Activated naive CD4-positive, alpha-beta T cell treated with anti-CD3 and anti-CD28 coated beads, Interleukin-2, amount 50 U/mL, for 24 hours (primary cell): ENCODE measurements at regions not wholly inside any gene's neighbourhood (a gene's known extent, or its start where the extent isn't known, plus 50 kb on each side); places are given as distances from the start of the nearest gene placed in this dataset.

ENCODE experiments used
- H3K27ac Mint-ChIP-seq: one replicate; pipeline ENCODE4 v1.8.0; 2021; ENCODE audit warnings: mild to moderate bottlenecking, mixed read lengths
- H3K27me3 Mint-ChIP-seq: one replicate; pipeline ENCODE4 v1.8.0; 2021; ENCODE audit warnings: mixed read lengths
- H3K36me3 Mint-ChIP-seq: one replicate; pipeline ENCODE4 v1.8.0; 2021; ENCODE audit warnings: mixed read lengths
- H3K4me1 Mint-ChIP-seq: one replicate; pipeline ENCODE4 v1.8.0; 2021; ENCODE audit warnings: mixed read lengths
- H3K4me3 Mint-ChIP-seq: one replicate; pipeline ENCODE4 v1.8.0; 2021; ENCODE audit warnings: mild to moderate bottlenecking, mixed read lengths
- H3K9me3 Mint-ChIP-seq: one replicate; pipeline ENCODE4 v1.8.0; 2021; ENCODE audit warnings: mixed read lengths

DNA sequence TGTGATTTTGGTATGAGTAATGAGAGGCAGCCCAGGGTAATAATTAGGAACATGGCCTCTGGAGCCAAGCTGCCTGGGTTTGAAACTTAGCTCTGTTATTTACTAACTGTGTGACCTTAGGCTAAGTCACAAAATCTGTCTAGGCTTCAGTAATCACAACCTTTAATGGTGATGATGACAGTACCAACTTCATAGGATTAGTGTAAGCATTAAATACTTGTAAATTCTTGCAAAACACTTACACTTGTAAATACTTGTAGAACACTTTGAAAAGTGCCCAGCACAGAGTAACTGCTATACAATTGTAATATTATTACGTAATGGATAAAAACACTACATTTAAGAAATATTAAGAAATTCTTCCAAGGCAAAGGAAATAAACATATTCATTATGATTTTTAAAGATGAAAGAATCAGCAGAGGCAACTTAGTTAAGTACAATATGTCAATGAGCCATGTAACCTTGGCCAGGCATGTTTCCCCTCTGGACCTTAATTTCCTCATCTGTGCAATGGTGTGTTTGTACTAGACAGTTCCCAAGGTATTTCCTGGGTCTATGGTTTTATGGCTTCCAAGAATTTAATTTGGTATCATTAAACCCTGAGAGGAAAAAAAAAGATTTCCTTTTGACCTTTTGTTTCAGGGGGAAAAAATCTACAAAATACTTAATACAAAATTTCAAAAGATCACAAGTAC, 628.5 kb upstream of the KLHL1 start:
- no peaks in the 10 kb centered on the region for H3K36me3 Mint-ChIP-seq
- H3K4me1 Mint-ChIP-seq, result no peaks in the 10 kb centered on the region
- H3K27me3 Mint-ChIP-seq, result no peaks in the 10 kb centered on the region
- H3K4me3 Mint-ChIP-seq, result no peak overlapping the region
- H3K9me3 Mint-ChIP-seq, result no peaks in the 10 kb centered on the region
- H3K27ac Mint-ChIP-seq, result no peak overlapping the region

DNA sequence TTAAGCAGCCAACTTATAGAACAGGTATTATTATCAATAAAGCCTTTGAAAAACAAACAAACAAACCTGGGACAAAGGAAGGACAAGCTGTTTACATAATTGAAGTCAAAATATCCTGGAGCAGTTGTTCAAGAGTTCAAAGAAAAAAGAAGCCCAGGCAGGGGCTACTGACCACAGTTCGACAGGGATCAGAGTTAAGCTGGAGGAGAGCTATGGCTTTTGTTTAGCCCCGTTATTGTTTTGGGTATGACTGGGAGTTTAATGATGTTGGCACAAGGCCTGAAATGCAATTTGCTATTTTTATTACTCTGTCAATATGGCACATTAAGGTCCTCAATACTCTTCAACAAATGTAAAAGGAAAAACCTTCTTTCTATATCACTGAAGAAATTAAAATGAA, 624.4 kb upstream of the KLHL1 start:
- H3K27ac Mint-ChIP-seq, result no peak overlapping the region
- no peaks in the 10 kb centered on the region for H3K36me3 Mint-ChIP-seq
- no peaks in the 10 kb centered on the region for H3K27me3 Mint-ChIP-seq
- H3K4me3 Mint-ChIP-seq, result no peak overlapping the region
- H3K4me1 Mint-ChIP-seq, result no peaks in the 10 kb centered on the region
- H3K9me3 Mint-ChIP-seq, result no peaks in the 10 kb centered on the region

DNA sequence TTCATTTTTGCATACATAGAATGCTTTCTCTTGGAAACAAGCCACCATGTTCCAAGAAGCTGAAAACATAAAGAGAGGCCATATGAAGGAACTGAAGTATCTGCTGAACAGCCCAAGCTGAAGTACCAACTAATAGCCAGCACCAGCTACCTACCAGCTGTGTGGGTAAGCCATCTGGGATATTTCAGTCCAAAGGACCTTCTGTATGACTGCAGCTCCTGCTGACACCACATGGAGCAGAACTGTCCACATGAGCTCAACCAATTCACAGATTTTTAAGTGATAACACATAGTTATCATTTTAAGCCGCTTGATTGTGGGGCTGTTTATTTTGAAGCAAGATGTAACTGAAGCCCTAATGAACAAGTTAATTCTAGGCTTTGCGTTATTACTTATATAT, 621.1 kb upstream of the KLHL1 start:
- Mint-ChIP-seq H3K27me3 (no peaks in the 10 kb centered on the region), H3K4me1 (no peaks in the 10 kb centered on the region), H3K36me3 (no peaks in the 10 kb centered on the region), H3K9me3 (peaks cover 5% of the 10 kb centered on the region), H3K4me3 (no peak overlapping the region), H3K27ac (no peak overlapping the region)

DNA sequence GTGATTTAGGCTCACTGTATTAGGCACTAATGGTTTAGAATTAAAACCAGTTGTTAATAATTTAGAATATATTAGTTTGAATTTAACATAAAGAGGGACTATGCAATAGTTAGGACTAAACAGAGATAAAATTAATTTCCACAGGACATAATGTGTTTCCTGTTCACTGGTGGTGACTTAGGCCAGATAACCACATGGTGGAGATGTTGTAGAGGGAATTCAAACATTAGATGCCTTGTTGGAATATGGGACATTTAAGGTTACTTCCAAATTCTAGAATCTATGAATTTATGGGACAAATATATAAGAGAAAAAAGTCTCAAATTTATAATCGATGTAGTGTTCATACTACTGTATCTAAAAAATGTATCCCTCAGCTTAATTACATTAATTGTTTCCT, 615.5 kb upstream of the KLHL1 start:
- peaks cover 5% of the 10 kb centered on the region for H3K9me3 Mint-ChIP-seq
- no peak overlapping the region for H3K4me3 Mint-ChIP-seq
- no peaks in the 10 kb centered on the region for H3K27me3 Mint-ChIP-seq
- no peaks in the 10 kb centered on the region for H3K36me3 Mint-ChIP-seq
- no peaks in the 10 kb centered on the region for H3K4me1 Mint-ChIP-seq
- no peak overlapping the region for H3K27ac Mint-ChIP-seq

DNA sequence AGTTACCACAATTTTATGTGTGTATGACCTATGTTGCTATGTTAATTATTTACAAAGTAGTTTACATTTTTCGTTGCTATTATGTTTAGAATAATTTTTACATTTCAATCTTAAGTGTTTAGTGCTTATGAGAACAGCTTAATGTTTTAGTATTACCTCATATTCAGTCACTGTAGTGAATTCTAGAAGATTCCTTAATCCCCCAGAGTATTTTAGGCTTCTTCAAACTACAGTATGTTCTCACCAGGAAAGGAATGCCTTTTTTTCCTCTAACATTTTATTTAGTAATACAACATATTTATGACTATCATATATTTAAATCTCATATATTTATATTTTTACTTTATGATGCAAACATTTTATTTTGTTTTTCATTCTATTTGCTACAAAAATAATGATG, 612.1 kb upstream of the KLHL1 start:
- Mint-ChIP-seq H3K27me3 (no peaks in the 10 kb centered on the region), H3K4me1 (no peaks in the 10 kb centered on the region), H3K27ac (no peak overlapping the region), H3K36me3 (no peaks in the 10 kb centered on the region), H3K4me3 (no peak overlapping the region), H3K9me3 (peaks cover 11% of the 10 kb centered on the region)

DNA sequence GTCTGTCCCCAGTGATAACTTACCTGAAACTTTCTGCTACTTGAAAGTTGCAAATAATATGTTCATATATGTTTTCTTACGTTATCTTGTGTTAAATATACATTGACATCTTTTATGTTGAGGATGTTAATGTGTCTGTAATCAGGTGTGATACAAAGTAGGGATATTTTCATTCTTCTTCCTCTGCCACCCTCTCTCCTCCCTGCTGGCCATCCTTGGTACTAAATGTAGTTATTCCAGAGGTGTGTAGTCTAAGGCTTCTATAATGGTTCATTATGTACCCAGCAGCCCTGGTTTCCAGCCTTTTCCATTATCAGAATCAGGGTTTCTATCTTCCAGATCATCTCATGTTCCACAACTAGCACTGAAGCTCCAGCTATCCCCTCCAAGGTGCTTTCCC, 606.7 kb upstream of the KLHL1 start:
- Mint-ChIP-seq H3K4me1 (no peaks in the 10 kb centered on the region), H3K27me3 (no peaks in the 10 kb centered on the region), H3K27ac (no peak overlapping the region), H3K4me3 (no peak overlapping the region), H3K36me3 (no peaks in the 10 kb centered on the region), H3K9me3 (peaks cover 12% of the 10 kb centered on the region)

DNA sequence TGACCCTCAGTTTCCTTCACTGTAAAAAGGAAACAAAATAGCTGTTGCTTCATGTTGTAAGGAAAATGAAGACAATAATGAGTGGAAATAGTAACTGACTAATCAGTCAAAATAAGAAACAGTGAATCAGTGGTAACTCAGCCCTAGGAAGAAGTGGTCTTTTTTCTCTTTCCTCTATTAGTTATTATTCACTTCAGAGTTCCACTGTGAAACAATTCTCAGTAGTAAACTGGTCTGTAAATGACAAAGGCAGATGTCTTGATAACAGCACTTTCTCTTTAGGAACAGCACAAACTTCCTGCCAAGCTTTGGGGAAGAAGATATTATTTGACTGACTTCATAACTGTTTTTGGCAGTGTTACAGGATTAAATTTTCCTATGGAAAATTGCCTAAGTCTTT, 600.5 kb upstream of the KLHL1 start:
- peaks cover 19% of the 10 kb centered on the region for H3K9me3 Mint-ChIP-seq
- no peak overlapping the region for H3K4me3 Mint-ChIP-seq
- H3K36me3 Mint-ChIP-seq, result no peaks in the 10 kb centered on the region
- H3K27me3 Mint-ChIP-seq, result no peaks in the 10 kb centered on the region
- no peak overlapping the region for H3K27ac Mint-ChIP-seq
- H3K4me1 Mint-ChIP-seq, result no peaks in the 10 kb centered on the region

DNA sequence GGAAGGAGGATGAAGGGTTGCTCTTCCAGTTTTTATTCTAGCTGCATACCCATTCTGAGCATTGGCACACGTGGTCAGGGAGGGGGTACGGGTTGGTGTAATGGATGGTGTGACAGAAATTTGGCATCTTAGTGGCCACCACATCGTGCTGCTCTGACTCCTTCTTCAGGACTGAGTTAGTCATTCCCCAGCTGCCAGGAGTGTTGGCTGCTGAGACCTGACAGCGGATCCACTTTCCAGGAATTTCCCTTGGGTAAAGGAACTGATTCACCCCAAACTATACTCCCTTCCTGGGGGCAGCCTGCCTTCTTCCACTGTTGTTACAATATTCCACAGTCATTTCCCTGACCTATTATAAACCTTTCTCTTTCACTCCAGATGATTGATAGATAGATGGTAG, 595.5 kb upstream of the KLHL1 start:
- H3K27ac Mint-ChIP-seq, result no peak overlapping the region
- no peaks in the 10 kb centered on the region for H3K27me3 Mint-ChIP-seq
- H3K36me3 Mint-ChIP-seq, result no peaks in the 10 kb centered on the region
- no peak overlapping the region for H3K4me3 Mint-ChIP-seq
- peaks cover 30% of the 10 kb centered on the region for H3K9me3 Mint-ChIP-seq
- H3K4me1 Mint-ChIP-seq, result no peaks in the 10 kb centered on the region

DNA sequence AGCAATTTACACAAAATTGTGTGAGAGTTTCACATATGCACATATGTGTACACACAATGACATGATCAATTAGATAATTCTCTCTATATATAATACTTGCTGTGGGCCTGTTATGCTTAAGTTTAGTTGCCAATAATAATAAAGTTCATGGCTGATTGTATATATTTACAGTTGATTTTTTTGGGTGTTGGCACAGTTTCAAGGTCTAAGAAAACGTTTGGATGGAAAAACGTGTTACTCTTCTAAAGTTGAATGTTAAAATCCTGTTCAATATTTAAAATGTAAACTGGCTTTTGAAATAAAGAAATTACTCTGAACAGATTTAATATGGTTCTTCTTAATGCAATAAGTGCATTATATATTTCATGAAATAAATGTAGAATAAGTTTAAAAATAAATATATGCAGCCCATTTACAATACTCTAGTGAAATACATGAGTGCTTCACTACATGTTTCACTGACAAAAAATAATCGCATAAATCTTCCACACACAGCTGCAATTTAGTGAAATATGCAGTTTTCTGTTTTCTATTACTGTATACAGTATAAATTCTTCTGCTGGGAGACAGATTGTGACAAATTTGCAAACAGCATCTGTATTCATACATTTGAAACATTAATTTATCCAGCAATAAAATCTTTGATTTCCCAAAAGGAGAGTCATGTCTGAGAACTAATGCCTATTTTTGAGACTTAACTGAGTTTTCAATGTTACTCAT, 586.9 kb upstream of the KLHL1 start:
- H3K27me3 Mint-ChIP-seq, result no peaks in the 10 kb centered on the region
- H3K9me3 Mint-ChIP-seq, result peaks cover 25% of the 10 kb centered on the region
- H3K4me3 Mint-ChIP-seq, result no peak overlapping the region
- no peaks in the 10 kb centered on the region for H3K4me1 Mint-ChIP-seq
- H3K36me3 Mint-ChIP-seq, result no peaks in the 10 kb centered on the region
- H3K27ac Mint-ChIP-seq, result no peak overlapping the region

DNA sequence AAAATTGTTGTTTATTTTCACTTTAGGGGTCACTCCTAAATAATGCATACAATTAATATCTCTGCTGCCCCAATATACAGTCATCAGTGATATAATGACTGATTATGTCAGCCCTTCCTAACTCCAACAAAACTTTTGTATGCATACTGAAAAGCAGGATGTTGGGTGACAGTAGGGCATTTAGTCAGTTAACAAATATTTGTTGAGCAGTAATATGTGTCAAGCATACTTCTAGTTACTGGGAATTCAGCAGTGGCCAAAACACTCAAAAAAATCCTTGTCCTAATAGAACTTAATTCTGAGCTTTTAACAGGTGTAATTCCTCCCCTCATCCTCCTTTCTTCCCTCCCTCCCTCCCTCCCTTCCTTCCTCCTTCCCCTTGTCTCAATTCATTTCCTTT, 560.7 kb upstream of the KLHL1 start:
- no peak overlapping the region for H3K4me3 Mint-ChIP-seq
- H3K9me3 Mint-ChIP-seq, result peaks cover 4% of the 10 kb centered on the region
- no peak overlapping the region for H3K27ac Mint-ChIP-seq
- no peaks in the 10 kb centered on the region for H3K27me3 Mint-ChIP-seq
- H3K36me3 Mint-ChIP-seq, result no peaks in the 10 kb centered on the region
- no peaks in the 10 kb centered on the region for H3K4me1 Mint-ChIP-seq

DNA sequence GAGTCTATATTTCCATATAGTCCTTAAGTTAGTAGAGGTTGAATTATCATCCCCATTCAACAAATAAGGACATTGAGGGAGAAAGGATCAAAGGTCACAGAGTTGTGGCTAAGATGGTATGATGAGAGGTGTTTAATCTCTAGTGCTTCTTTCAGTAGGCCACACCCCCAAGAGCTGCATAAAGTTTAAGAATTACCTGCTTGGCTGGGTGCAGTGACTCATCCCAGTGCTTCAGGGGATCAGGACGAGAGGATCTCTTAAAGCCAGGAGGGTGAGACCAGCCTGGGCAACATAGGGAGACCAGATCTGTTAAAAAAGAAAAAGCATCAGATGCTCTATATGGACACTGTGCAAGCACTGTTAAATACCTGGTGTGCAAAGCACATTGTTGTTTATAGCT, 560.0 kb upstream of the KLHL1 start:
- H3K27me3 Mint-ChIP-seq, result no peaks in the 10 kb centered on the region
- no peaks in the 10 kb centered on the region for H3K4me1 Mint-ChIP-seq
- H3K4me3 Mint-ChIP-seq, result no peak overlapping the region
- no peaks in the 10 kb centered on the region for H3K36me3 Mint-ChIP-seq
- no peak overlapping the region for H3K27ac Mint-ChIP-seq
- peaks cover 4% of the 10 kb centered on the region for H3K9me3 Mint-ChIP-seq

DNA sequence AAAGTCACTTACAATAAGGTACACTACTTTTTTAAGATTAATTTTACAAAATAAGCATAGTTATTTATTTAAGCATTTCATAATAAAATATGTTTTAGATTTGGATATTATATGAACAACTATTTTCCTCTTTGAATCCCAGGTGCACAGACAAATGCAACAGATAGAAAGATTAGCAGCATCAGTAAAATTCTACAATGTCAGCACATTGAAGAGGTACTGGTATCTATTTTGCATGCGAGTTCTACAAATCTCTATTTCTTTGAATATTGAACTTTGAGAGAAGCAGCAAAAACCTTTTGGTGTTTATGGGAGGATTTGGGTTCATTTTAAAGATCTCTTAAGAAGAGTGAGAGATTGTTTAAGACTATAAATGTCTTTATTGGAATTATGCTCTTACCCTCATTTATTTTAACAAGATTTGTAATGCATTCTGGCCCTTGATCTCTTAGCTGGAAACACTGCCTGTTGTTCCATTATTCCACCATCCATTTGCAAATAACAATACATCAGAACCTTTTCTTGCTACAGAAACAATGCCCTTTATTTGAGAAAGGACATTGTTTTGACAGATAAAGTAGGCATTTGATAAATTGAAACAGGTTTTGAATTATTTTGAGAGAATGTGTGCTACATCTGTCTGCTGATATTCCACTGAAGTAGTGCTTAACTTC, 558.8 kb upstream of the KLHL1 start:
- H3K27me3 Mint-ChIP-seq, result no peaks in the 10 kb centered on the region
- peaks cover 4% of the 10 kb centered on the region for H3K9me3 Mint-ChIP-seq
- H3K36me3 Mint-ChIP-seq, result no peaks in the 10 kb centered on the region
- H3K4me1 Mint-ChIP-seq, result no peaks in the 10 kb centered on the region
- no peak overlapping the region for H3K4me3 Mint-ChIP-seq
- no peak overlapping the region for H3K27ac Mint-ChIP-seq

DNA sequence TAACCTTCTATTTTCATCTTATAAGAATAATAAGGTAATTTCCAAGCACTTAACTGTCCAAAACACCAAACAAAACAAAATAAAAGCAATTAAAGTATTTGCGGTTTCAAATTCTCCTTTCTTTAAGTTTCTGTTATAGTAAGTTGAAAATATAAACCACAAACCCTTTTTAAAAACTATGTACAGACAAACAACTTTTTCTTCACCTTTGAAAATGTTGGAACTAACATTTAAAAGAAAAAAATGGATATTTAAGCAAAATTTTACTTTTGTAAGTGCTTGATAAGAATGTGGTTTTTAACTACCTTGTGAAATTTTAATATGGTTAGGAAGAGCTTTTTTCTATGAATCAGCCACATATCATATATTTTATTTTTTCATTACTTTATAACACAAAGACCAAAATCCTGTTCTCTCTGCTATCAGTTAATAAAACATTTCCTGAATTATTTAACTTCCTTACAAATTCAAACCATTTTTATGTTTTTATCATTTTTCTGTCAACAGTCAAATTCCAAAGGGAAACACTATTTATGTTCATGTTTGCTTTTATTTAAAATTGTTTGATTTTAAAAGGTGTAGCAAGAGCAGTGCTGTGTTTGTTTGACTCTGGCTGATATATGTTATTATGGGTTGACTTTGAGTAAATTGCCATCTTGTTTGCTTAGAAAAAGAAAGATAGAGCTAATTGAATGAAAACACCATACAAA, 554.1 kb upstream of the KLHL1 start:
- no peaks in the 10 kb centered on the region for H3K27me3 Mint-ChIP-seq
- H3K4me3 Mint-ChIP-seq, result no peak overlapping the region
- no peaks in the 10 kb centered on the region for H3K9me3 Mint-ChIP-seq
- no peaks in the 10 kb centered on the region for H3K36me3 Mint-ChIP-seq
- no peak overlapping the region for H3K27ac Mint-ChIP-seq
- H3K4me1 Mint-ChIP-seq, result no peaks in the 10 kb centered on the region

DNA sequence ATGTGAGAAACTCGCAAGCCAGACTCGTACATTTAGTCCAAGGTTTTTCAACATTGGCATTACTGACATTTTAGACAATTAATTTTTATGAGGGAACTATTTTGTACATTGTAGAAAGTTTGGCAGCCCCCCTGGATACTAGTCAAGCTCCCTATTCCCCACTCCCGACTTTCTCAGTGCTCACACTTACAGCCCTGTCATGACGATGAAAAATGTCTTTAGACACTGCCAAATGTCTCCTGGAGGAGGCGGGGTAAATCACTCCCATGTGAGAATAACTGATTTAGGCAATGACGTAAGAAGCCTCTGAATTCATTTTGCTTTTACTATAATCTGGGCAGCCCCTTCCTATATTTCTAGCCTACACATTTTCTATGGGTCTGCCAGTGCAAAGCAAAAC, 535.8 kb upstream of the KLHL1 start:
- no peaks in the 10 kb centered on the region for H3K36me3 Mint-ChIP-seq
- H3K9me3 Mint-ChIP-seq, result peaks cover 10% of the 10 kb centered on the region
- H3K4me1 Mint-ChIP-seq, result no peaks in the 10 kb centered on the region
- H3K4me3 Mint-ChIP-seq, result no peak overlapping the region
- no peak overlapping the region for H3K27ac Mint-ChIP-seq
- no peaks in the 10 kb centered on the region for H3K27me3 Mint-ChIP-seq

DNA sequence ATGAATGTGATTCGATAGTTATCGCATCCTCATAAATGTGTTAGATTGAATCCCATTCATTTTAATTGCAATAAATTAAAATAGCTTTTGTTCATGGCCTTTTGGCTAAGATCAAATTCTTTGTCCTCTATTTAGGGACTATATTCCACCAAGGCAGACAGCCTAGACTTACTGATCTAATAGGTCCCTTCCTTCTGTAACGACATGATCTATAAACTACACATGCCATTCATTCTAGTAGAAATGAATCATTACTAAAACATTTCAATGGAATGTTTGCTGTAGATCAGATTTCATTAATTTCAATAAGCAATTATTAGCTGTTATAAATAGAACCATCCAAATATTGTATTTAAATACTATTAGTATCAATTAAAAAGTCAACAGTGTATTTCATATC, 526.6 kb upstream of the KLHL1 start:
- H3K36me3 Mint-ChIP-seq, result no peaks in the 10 kb centered on the region
- H3K27me3 Mint-ChIP-seq, result no peaks in the 10 kb centered on the region
- H3K27ac Mint-ChIP-seq, result no peak overlapping the region
- H3K4me1 Mint-ChIP-seq, result no peaks in the 10 kb centered on the region
- no peaks in the 10 kb centered on the region for H3K9me3 Mint-ChIP-seq
- no peak overlapping the region for H3K4me3 Mint-ChIP-seq

DNA sequence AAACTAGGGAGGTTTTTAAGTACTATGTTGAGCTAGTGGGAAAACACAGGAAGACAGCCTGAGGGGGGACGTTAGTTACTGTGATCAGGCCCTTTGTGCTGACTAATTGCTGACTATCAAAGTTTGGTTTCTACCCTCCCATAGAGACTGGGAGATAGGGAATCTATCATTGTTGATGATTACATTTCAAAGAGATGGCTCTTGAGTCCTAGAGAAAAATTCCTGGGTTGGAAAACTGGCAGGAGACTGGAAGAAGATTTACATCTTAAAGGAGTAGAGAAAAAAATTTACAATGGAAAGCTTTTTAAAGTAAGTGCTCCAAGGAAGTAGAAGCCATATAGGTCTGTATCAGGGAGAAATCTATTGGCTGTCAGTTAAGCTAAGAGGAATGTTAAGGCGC, 522.0 kb upstream of the KLHL1 start:
- Mint-ChIP-seq H3K27ac (no peak overlapping the region), H3K9me3 (peaks cover 4% of the 10 kb centered on the region), H3K4me3 (no peak overlapping the region), H3K27me3 (no peaks in the 10 kb centered on the region), H3K4me1 (no peaks in the 10 kb centered on the region), H3K36me3 (no peaks in the 10 kb centered on the region)
